CD4-positive, alpha-beta T cell (primary cell): ENCODE measurements at regions not wholly inside any gene's neighbourhood (a gene's known extent, or its start where the extent isn't known, plus 50 kb on each side); places are given as distances from the start of the nearest gene placed in this dataset.

Experiments used
- ATAC-seq: fragments of 200-7000 bp; cut with Tn5 transposase; one replicate; pipeline ENCODE4 v1.10.0; 2022; ENCODE audit warnings: mild to moderate bottlenecking; ENCODE audit not compliant: poor library complexity
- CTCF ChIA-PET: fragments of 350-600 bp; sonication (Branson Sonifier 250); formaldehyde crosslinking; loops from one replicate; lab custom pipeline; 2021; ENCODE audit warnings: antibody characterized with exemption, inconsistent platforms; lab: Charles Lee
- POLR2A ChIA-PET: fragments of 350-600 bp; sonication (Branson Sonifier 250); formaldehyde crosslinking; loops from one replicate; lab custom pipeline; 2021; ENCODE audit warnings: antibody characterized with exemption, inconsistent platforms; lab: Charles Lee
- DNase-seq, 14 experiments: peaks; one replicate each; pipeline ENCODE4 v3.0.0-alpha.2; 2013 to 2020; ENCODE audit warnings: mixed read lengths in 2 of 14
- H3K27ac ChIP-seq, 2 donors: one replicate each; pipeline versions ENCODE4 v1.5.1 to v1.7.0; 2013; ENCODE audit warnings: low read length in 2 of 2, low read depth in 1 of 2, mild to moderate bottlenecking in 1 of 2
- H3K27me3 ChIP-seq, 2 experiments: 1 replicate in 1 of 2; 2 replicates in 1 of 2; pipeline versions ENCODE4 v1.6.1 to v1.7.0; 2013; ENCODE audit warnings: low read length in 2 of 2, control low read depth in 1 of 2, mild to moderate bottlenecking in 1 of 2, moderate library complexity in 1 of 2; ENCODE audit not compliant: insufficient read depth in 2 of 2, control insufficient read depth in 1 of 2
- H3K36me3 ChIP-seq: one replicate; pipeline ENCODE4 v1.6.1; 2013; ENCODE audit warnings: low read length, control low read depth; ENCODE audit not compliant: insufficient read depth
- H3K4me1 ChIP-seq: one replicate; pipeline ENCODE4 v1.6.1; 2013; ENCODE audit warnings: low read length, control low read depth; ENCODE audit not compliant: insufficient read depth
- H3K4me3 ChIP-seq: one replicate; pipeline ENCODE4 v1.5.1; 2013; ENCODE audit warnings: mild to moderate bottlenecking, low read length, moderate library complexity
- H3K9me3 ChIP-seq, 2 experiments: 1 replicate in 1 of 2; 2 replicates in 1 of 2; pipeline versions ENCODE4 v1.6.1 to v1.7.0; 2013; ENCODE audit warnings: low read length in 2 of 2, mild to moderate bottlenecking in 2 of 2, control low read depth in 1 of 2, moderate library complexity in 1 of 2; ENCODE audit not compliant: control insufficient read depth in 1 of 2, insufficient read depth in 1 of 2
- H3K27ac Mint-ChIP-seq: one replicate; pipeline ENCODE4 v1.8.0; 2020; ENCODE audit warnings: mixed read lengths
- H3K27me3 Mint-ChIP-seq: one replicate; pipeline ENCODE4 v1.8.0; 2021; ENCODE audit warnings: mixed read lengths
- H3K36me3 Mint-ChIP-seq: one replicate; pipeline ENCODE4 v1.8.0; 2021; ENCODE audit warnings: low read depth, mixed read lengths
- H3K4me1 Mint-ChIP-seq: one replicate; pipeline ENCODE4 v1.8.0; 2021; ENCODE audit warnings: low read depth, mixed read lengths
- H3K4me3 Mint-ChIP-seq: one replicate; pipeline ENCODE4 v1.8.0; 2020; ENCODE audit warnings: mild to moderate bottlenecking, mixed read lengths
- H3K9me3 Mint-ChIP-seq: one replicate; pipeline ENCODE4 v1.8.0; 2020; ENCODE audit warnings: mixed read lengths
- intact Hi-C, 2 experiments: fragments of 100-400 bp; cut with DNase I in 1 of 2; cut with micrococcal nuclease in 1 of 2; formaldehyde crosslinking; loops; one replicate each; pipeline versions ENCODE4 v1.15.1 to v1.9.0; 2023 to 2025; cut with DNase I, micrococcal nuclease
- TF ChIP-seq, protein P1 (sequence below): fragments of 200-600 bp; IDR thresholded peaks from one replicate; pipeline ENCODE4 v1.8.0; 2022; ENCODE audit warnings: antibody characterized with exemption, mild to moderate bottlenecking

GRCh38 chr2:66704786-66705185 is 269.9 kb downstream of the MEIS1 start:
- Mint-ChIP-seq H3K9me3 (no peaks in the 10 kb centered on the region), H3K36me3 (no peaks in the 10 kb centered on the region), H3K4me1 (no peaks in the 10 kb centered on the region), H3K27me3 (no peaks in the 10 kb centered on the region), H3K27ac (no peak overlapping the region), H3K4me3 (no peak overlapping the region)
- H3K4me3 ChIP-seq: no peak overlapping the region
- no peaks in the 10 kb centered on the region for H3K27me3 ChIP-seq
- ChIA-PET CTCF (no interaction called here), POLR2A (no interaction called here)
- DNase-seq (no peak), ATAC-seq (no peak)
- H3K36me3 ChIP-seq: no peaks in the 10 kb centered on the region
- H3K27ac ChIP-seq: no peak overlapping the region
- H3K4me1 ChIP-seq: no peaks in the 10 kb centered on the region
- TF ChIP-seq, protein P1, sequence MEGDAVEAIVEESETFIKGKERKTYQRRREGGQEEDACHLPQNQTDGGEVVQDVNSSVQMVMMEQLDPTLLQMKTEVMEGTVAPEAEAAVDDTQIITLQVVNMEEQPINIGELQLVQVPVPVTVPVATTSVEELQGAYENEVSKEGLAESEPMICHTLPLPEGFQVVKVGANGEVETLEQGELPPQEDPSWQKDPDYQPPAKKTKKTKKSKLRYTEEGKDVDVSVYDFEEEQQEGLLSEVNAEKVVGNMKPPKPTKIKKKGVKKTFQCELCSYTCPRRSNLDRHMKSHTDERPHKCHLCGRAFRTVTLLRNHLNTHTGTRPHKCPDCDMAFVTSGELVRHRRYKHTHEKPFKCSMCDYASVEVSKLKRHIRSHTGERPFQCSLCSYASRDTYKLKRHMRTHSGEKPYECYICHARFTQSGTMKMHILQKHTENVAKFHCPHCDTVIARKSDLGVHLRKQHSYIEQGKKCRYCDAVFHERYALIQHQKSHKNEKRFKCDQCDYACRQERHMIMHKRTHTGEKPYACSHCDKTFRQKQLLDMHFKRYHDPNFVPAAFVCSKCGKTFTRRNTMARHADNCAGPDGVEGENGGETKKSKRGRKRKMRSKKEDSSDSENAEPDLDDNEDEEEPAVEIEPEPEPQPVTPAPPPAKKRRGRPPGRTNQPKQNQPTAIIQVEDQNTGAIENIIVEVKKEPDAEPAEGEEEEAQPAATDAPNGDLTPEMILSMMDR: no peak
- no peaks in the 10 kb centered on the region for H3K9me3 ChIP-seq
- intact Hi-C loops: no loop called here

DNA sequence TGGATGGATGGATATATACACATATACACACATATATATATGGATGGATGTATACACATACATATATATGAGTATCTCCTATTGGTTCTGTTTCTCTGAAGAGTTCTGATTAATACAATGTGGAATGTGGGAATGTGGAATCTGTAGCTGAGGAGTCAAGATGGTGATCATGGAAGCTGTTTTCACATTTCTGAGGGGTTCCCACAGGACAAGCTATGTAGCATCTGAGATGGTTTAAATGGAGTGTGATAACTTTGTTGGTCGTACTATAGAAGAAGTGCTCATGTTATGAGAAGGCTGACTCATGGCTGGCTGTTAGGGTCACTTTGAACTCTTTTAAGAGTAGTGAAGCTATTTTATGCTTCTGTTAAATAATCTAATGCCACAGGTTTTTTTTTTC is 279.7 kb downstream of the MEIS1 start:
- intact Hi-C loops: no loop called here
- Histone ChIP-seq H3K27me3 (no peaks in the 10 kb centered on the region), H3K4me3 (no peak overlapping the region), H3K4me1 (no peaks in the 10 kb centered on the region), H3K9me3 (peaks cover 0 to 10% of the 10 kb centered on the region in 2 experiments), H3K27ac (no peak overlapping the region), H3K36me3 (no peaks in the 10 kb centered on the region)
- ChIA-PET POLR2A (no interaction called here), CTCF (no interaction called here)
- H3K27me3 Mint-ChIP-seq: no peaks in the 10 kb centered on the region
- ATAC-seq (no peak), DNase-seq (no peak)
- TF ChIP-seq, protein P1: no peak
- no peaks in the 10 kb centered on the region for H3K4me1 Mint-ChIP-seq
- H3K9me3 Mint-ChIP-seq: no peaks in the 10 kb centered on the region
- no peaks in the 10 kb centered on the region for H3K36me3 Mint-ChIP-seq
- no peak overlapping the region for H3K27ac Mint-ChIP-seq
- no peak overlapping the region for H3K4me3 Mint-ChIP-seq

DNA sequence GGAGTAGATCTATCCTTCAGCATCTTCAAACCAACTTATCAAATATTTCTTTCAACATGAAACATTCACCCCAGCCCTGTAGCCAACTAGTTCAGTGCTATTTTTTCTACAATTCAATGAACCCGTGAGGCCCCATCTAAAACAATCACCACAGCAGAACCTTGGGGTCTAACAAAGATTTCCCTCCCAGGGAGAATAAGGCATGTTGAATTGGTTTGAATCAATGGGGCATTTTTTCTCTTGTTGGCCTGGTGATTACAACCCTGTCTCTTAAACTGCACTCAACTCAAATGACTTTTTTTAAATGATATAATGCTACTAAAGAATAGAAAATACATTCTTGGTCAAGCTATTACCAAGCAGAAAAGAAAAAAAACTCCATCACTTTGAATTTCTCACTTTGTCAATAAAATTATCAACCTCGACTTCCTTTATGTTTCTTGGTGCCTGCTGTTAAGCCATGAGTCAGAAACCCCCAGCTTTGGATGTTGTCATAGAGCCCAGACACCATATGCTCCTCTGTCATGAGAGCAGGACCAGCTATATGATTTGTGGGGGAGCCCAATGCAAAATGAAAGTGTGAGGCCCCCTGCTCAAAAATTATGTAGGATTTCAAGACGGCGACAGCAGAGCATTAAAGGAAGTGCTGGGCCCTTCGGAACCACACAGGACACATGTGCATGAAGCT is 282.4 kb downstream of the MEIS1 start:
- Histone ChIP-seq H3K36me3 (no peaks in the 10 kb centered on the region), H3K4me1 (no peaks in the 10 kb centered on the region), H3K27ac (no peak overlapping the region), H3K9me3 (peaks cover 3 to 10% of the 10 kb centered on the region in 2 experiments), H3K27me3 (no peaks in the 10 kb centered on the region), H3K4me3 (no peak overlapping the region)
- POLR2A ChIA-PET: no interaction called here
- H3K9me3 Mint-ChIP-seq: peaks cover 8% of the 10 kb centered on the region
- H3K4me3 Mint-ChIP-seq: no peak overlapping the region
- no peaks in the 10 kb centered on the region for H3K27me3 Mint-ChIP-seq
- intact Hi-C loops: no loop called here
- no peaks in the 10 kb centered on the region for H3K4me1 Mint-ChIP-seq
- ATAC-seq (no peak), DNase-seq (no peak)
- TF ChIP-seq, protein P1: no peak
- CTCF ChIA-PET: interaction anchor here (1.1 kb wide), 1 partner anchor 9 kb away, joined by 3 read pairs; no protein-coding TSS in a partner anchor
- no peak overlapping the region for H3K27ac Mint-ChIP-seq
- H3K36me3 Mint-ChIP-seq: no peaks in the 10 kb centered on the region
